NT2/D1 (cell line): ENCODE measurements at regions not wholly inside any gene's neighbourhood (a gene's known extent, or its start where the extent isn't known, plus 50 kb on each side); places are given as distances from the start of the nearest gene placed in this dataset.

Experiments
- DNase-seq: peaks from one replicate; pipeline ENCODE4 v3.0.0-alpha.2; 2011; ENCODE audit warnings: low read depth, low spot score
- H3K27me3 ChIP-seq: 2 replicates; pipeline ENCODE4 v1.6.0; 2011; ENCODE audit warnings: mild to moderate bottlenecking; ENCODE audit not compliant: insufficient read length, insufficient read depth
- H3K36me3 ChIP-seq: 2 replicates; pipeline ENCODE4 v1.6.1; 2011; ENCODE audit warnings: mild to moderate bottlenecking, low read length, mixed read lengths; ENCODE audit not compliant: insufficient read depth, insufficient read length
- H3K4me1 ChIP-seq: 2 replicates; pipeline ENCODE4 v1.5.1; 2011; ENCODE audit not compliant: insufficient read depth, insufficient read length
- H3K4me3 ChIP-seq: 2 replicates; pipeline ENCODE4 v1.5.1; 2011; ENCODE audit warnings: low read depth; ENCODE audit not compliant: insufficient read length
- H3K9ac ChIP-seq: 2 replicates; pipeline ENCODE4 v1.6.0; 2011; ENCODE audit warnings: low read depth; ENCODE audit not compliant: insufficient read length
- H3K9me3 ChIP-seq: 2 replicates; pipeline ENCODE4 v1.5.1; 2011; ENCODE audit warnings: mild to moderate bottlenecking, low read length; ENCODE audit not compliant: insufficient read depth
- SUZ12 ChIP-seq: IDR thresholded peaks from 2 replicates; pipeline ENCODE4 v1.6.1; 2011; ENCODE audit not compliant: insufficient read length, insufficient read depth; ENCODE audit errors: extremely low read depth
- YY1 ChIP-seq: IDR thresholded peaks from 2 replicates; pipeline ENCODE4 v1.6.1; 2011; ENCODE audit not compliant: insufficient read length, insufficient read depth
- ZNF274 ChIP-seq: IDR thresholded peaks from 2 replicates; pipeline ENCODE4 v1.6.1; 2011; ENCODE audit warnings: mild to moderate bottlenecking, low read depth, low read length

DNA sequence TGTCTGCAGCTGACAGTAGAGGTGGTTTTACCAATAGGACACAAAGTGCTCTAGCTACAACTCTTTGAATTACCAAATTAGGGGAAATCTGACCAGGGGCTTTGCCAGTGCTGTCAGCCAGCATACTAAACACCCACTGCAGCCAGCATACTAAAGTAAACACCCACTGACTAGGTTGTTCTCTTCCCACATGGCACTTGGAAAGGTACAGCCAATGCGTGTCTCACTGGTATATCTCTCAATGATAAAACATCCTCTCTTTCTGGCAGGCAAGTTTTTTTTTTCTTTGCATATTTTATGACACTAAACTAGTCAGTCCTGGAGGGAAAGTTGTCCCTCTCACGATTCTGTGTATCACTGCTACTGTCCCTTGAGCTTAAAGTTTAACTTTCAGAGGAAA, 216.1 kb downstream of the TLE1 start:
- Histone ChIP-seq H3K4me1 (no peaks in the 10 kb centered on the region), H3K9me3 (no peaks in the 10 kb centered on the region), H3K36me3 (no peaks in the 10 kb centered on the region), H3K27me3 (no peaks in the 10 kb centered on the region), H3K9ac (no peak overlapping the region), H3K4me3 (no peak overlapping the region)
- TF ChIP-seq SUZ12: no peak
- no peak for TF ChIP-seq ZNF274
- no peak for TF ChIP-seq YY1
- DNase-seq: no peak

DNA sequence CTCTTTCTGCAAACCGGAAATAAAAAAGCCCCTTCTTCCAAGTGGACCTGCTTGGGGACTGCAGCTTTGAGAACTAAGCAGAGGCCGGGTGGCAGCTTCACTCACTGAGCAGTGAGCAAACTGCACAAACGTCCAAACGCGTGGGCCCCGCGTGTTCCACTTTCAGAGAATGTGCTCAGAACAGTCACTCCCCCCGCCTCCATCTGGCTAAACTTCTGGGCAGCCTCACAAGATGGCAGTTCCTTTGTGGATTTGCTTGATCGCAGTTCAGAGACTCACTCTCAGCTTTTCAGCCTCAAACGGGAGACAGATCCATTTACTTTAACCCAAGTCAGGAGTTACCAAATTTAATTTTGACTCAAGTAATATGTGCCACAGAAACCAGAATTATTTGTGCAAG, 216.6 kb downstream of the TLE1 start:
- TF ChIP-seq SUZ12: no peak
- no peak for TF ChIP-seq ZNF274
- TF ChIP-seq YY1: no peak

GRCh38 chr9:81470864-81471263, 218.5 kb downstream of the TLE1 start:
- no peak overlapping the region for H3K9ac ChIP-seq
- no peaks in the 10 kb centered on the region for H3K27me3 ChIP-seq
- H3K9me3 ChIP-seq: no peaks in the 10 kb centered on the region
- H3K36me3 ChIP-seq: no peaks in the 10 kb centered on the region
- DNase-seq: no peak
- H3K4me1 ChIP-seq: no peaks in the 10 kb centered on the region
- TF ChIP-seq SUZ12: no peak
- TF ChIP-seq ZNF274: no peak
- TF ChIP-seq YY1: no peak
- no peak overlapping the region for H3K4me3 ChIP-seq

More for the DNA sequence above, 216.6 kb downstream of the TLE1 start:
- H3K9me3 ChIP-seq: no peaks in the 10 kb centered on the region
- no peak overlapping the region for H3K4me3 ChIP-seq
- no peak for DNase-seq
- no peaks in the 10 kb centered on the region for H3K4me1 ChIP-seq
- H3K9ac ChIP-seq: no peak overlapping the region
- no peaks in the 10 kb centered on the region for H3K27me3 ChIP-seq
- no peaks in the 10 kb centered on the region for H3K36me3 ChIP-seq

DNA sequence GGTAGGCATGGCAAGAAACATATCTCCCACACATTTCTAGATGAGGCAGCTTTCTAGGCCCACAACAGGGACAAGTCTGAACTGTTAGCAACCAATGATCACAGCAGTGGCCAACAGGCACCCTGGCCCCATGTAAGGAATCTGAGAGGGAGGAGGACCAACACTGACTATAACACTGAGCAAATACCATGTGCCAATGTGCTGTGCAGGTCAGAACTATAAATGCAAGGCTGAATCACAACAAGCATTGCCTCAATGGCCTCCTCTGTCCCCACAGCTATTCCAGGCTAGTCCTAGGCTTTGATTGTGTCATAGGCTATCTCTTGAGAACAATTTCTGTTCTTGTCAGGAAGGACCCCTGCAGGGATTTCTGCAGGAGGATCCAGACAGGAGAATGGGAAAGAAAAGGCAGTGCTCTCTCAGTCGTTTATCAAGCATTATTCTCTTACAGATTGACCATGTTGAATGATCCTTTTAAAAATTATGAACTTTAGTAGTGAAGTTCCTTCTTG, 221.2 kb downstream of the TLE1 start:
- Histone ChIP-seq H3K4me3 (no peak overlapping the region), H3K9me3 (no peaks in the 10 kb centered on the region), H3K9ac (no peak overlapping the region), H3K4me1 (no peaks in the 10 kb centered on the region), H3K36me3 (no peaks in the 10 kb centered on the region), H3K27me3 (no peaks in the 10 kb centered on the region)
- no peak for DNase-seq
- TF ChIP-seq YY1 (no peak), ZNF274 (no peak), SUZ12 (no peak)

GRCh38 chr9:81466981-81467380, 222.4 kb downstream of the TLE1 start:
- no peaks in the 10 kb centered on the region for H3K9me3 ChIP-seq
- no peaks in the 10 kb centered on the region for H3K27me3 ChIP-seq
- no peak for TF ChIP-seq ZNF274
- no peak for TF ChIP-seq SUZ12
- no peak for TF ChIP-seq YY1
- DNase-seq: no peak
- H3K4me1 ChIP-seq: no peaks in the 10 kb centered on the region
- no peak overlapping the region for H3K4me3 ChIP-seq
- no peaks in the 10 kb centered on the region for H3K36me3 ChIP-seq
- no peak overlapping the region for H3K9ac ChIP-seq

- H3K9ac ChIP-seq: no peak overlapping the region
- H3K36me3 ChIP-seq: no peaks in the 10 kb centered on the region
- H3K9me3 ChIP-seq: no peaks in the 10 kb centered on the region
- TF ChIP-seq ZNF274 (no peak), SUZ12 (no peak), YY1 (no peak)
- no peak for DNase-seq
- no peaks in the 10 kb centered on the region for H3K4me1 ChIP-seq
- no peaks in the 10 kb centered on the region for H3K27me3 ChIP-seq
- H3K4me3 ChIP-seq: no peak overlapping the region
Observed at GRCh38 chr9:81465468-81466011, 223.8 kb downstream of the TLE1 start.

- H3K27me3 ChIP-seq: no peaks in the 10 kb centered on the region
- H3K9me3 ChIP-seq: no peaks in the 10 kb centered on the region
- H3K4me3 ChIP-seq: no peak overlapping the region
- TF ChIP-seq YY1 (no peak), ZNF274 (no peak), SUZ12 (no peak)
- H3K9ac ChIP-seq: no peak overlapping the region
- no peak for DNase-seq
- no peaks in the 10 kb centered on the region for H3K36me3 ChIP-seq
- no peaks in the 10 kb centered on the region for H3K4me1 ChIP-seq
Observed at GRCh38 chr9:81462801-81463200, 226.5 kb downstream of the TLE1 start.
